ENCODE measurements at regions not wholly inside any gene's neighbourhood (a gene's known extent, or its start where the extent isn't known, plus 50 kb on each side); places are given as distances from the start of the nearest gene placed in this dataset.

DNA sequence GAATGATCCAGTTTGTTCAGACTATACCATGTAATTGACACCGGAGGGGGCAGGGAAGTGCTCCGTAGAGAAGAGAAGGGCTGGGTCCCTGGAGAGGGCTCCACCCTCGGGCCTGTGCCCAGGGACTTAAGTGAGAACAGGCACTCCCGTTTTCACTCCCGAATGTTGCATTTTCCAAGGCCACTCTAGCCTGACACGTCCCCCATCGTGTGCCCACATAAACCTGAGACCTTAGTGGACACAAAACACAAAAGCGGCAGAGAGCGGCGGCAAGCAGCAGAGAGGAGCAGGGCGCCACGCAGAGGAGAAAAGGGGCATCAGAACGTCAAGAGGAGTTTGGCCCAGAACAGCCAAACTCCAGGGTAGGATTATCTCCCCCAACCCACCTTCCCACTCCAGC lies 1405.1 kb downstream of the GRIK2 start:
- Histone ChIP-seq H3K27me3 (ENCODE audit: control insufficient read depth in 2 of 2, insufficient read depth in 2 of 2, low read length in 2 of 2) (no peaks in the 10 kb centered on the region), H3K27ac (ENCODE audit: insufficient read depth, low read depth, low read length) (no peak overlapping the region), H3K4me1 (ENCODE audit: control insufficient read depth, extremely low read depth, insufficient read depth, low read length) (no peaks in the 10 kb centered on the region), H3K9me1 (replicated peaks; ENCODE audit: control insufficient read depth, extremely low read depth, insufficient read depth, low read length) (no peaks in the 10 kb centered on the region), H4K20me1 (replicated peaks; ENCODE audit: control insufficient read depth, extremely low read depth, insufficient read depth, low read length) (no peaks in the 10 kb centered on the region), H3K9me3 (replicated peaks; ENCODE audit: control insufficient read depth, insufficient read depth, low read length) (no peaks in the 10 kb centered on the region), H3K36me3 (ENCODE audit: control insufficient read depth in 2 of 2, extremely low read depth in 1 of 2, insufficient read depth in 2 of 2, low read length in 2 of 2) (no peaks in the 10 kb centered on the region), H3K4me3 (replicated peaks in 1 of 3; ENCODE audit: insufficient read depth in 1 of 3, low read depth in 1 of 3, low read length in 3 of 3) (no peak overlapping the region), H3K9ac (replicated peaks; ENCODE audit: extremely low read depth, insufficient read depth, low read length) (no peak overlapping the region), H2AFZ (ENCODE audit: low read depth, low read length) (no peak overlapping the region), H3K4me2 (ENCODE audit: insufficient read depth, low read length) (no peak overlapping the region), H3K79me2 (ENCODE audit: control insufficient read depth, insufficient read depth, low read length) (no peaks in the 10 kb centered on the region)
- ChIA-PET CTCF (no interaction called here), POLR2A (no interaction called here)
- intact Hi-C loops (cut with micrococcal nuclease) = no loop called here
- BruUV-seq (replicated peaks) = no TSS peak
- FAIRE-seq = no peak
- TF ChIP-seq FOS (IDR thresholded peaks at IDR 0.05; ENCODE audit: borderline replicate concordance, insufficient read depth, low read length) (no peak), JUN (IDR thresholded peaks at IDR 0.05; ENCODE audit: borderline replicate concordance, insufficient read depth, insufficient read length, low read depth) (no peak), EZH2 (IDR thresholded peaks at IDR 0.05; ENCODE audit: borderline replicate concordance, low read depth, low read length, severe bottlenecking) (no peak), POLR2A (IDR thresholded peaks at IDR 0.05; ENCODE audit: low read depth, low read length) (no peak), GATA2 (IDR thresholded peaks at IDR 0.05; ENCODE audit: insufficient read depth, insufficient read length, low read depth, low read length) (no peak), POLR2AphosphoS5 (IDR thresholded peaks at IDR 0.05; ENCODE audit: insufficient read depth, low read depth, low read length) (no peak), MYC (IDR thresholded peaks at IDR 0.05; ENCODE audit: low read depth, low read length) (no peak)
- TF ChIP-seq, protein P1, sequence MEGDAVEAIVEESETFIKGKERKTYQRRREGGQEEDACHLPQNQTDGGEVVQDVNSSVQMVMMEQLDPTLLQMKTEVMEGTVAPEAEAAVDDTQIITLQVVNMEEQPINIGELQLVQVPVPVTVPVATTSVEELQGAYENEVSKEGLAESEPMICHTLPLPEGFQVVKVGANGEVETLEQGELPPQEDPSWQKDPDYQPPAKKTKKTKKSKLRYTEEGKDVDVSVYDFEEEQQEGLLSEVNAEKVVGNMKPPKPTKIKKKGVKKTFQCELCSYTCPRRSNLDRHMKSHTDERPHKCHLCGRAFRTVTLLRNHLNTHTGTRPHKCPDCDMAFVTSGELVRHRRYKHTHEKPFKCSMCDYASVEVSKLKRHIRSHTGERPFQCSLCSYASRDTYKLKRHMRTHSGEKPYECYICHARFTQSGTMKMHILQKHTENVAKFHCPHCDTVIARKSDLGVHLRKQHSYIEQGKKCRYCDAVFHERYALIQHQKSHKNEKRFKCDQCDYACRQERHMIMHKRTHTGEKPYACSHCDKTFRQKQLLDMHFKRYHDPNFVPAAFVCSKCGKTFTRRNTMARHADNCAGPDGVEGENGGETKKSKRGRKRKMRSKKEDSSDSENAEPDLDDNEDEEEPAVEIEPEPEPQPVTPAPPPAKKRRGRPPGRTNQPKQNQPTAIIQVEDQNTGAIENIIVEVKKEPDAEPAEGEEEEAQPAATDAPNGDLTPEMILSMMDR (IDR thresholded peaks at IDR 0.05; ENCODE audit: extremely low read depth in 1 of 2, insufficient read depth in 1 of 2, low read depth in 1 of 2, low read length in 2 of 2) = no peak
- TF ChIP-seq, protein P2, sequence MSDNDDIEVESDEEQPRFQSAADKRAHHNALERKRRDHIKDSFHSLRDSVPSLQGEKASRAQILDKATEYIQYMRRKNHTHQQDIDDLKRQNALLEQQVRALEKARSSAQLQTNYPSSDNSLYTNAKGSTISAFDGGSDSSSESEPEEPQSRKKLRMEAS (IDR thresholded peaks at IDR 0.05; ENCODE audit: insufficient read depth, insufficient read length) = no peak
- no peak for DNase-seq (ENCODE audit: low read depth, low spot score)
- dilution Hi-C loops (cut with MboI; ENCODE audit: extremely low pct_ligation_motif_present, low sequenced_read_pairs) = no loop called here

Data from endothelial cell of umbilical vein (primary cell).